Aorta (tissue), 5 donors: ENCODE measurements at regions not wholly inside any gene's neighbourhood (a gene's known extent, or its start where the extent isn't known, plus 50 kb on each side); places are given as distances from the start of the nearest gene placed in this dataset.
"Not testable (repeated sequence)": the region's sequence is repeated elsewhere in the genome, so short reads cannot be mapped to it uniquely, and the experiment has no call there.

Experiments used
- ATAC-seq: fragments of 200-7000 bp; cut with Tn5 transposase; one replicate; pipeline ENCODE4 v1.9.1; 2022; ENCODE audit warnings: moderate library complexity; ENCODE audit not compliant: low FRiP score
- DNase-seq, 2 donors: peaks; one replicate each; pipeline ENCODE4 v3.0.0-alpha.2; 2020
- H3K27ac ChIP-seq, 2 donors: one replicate each; pipeline ENCODE4 v1.5.1; 2013; ENCODE audit warnings: low read length in 2 of 2, mild to moderate bottlenecking in 2 of 2, moderate library complexity in 2 of 2, control low read depth in 1 of 2, inconsistent platforms in 1 of 2, low read depth in 1 of 2
- H3K27me3 ChIP-seq, 2 donors: one replicate each; pipeline ENCODE4 v1.6.1; 2013; ENCODE audit warnings: control low read depth in 1 of 2, low read length in 1 of 2, mild to moderate bottlenecking in 1 of 2, moderate library complexity in 1 of 2; ENCODE audit not compliant: insufficient read depth in 2 of 2, control insufficient read depth in 1 of 2
- H3K36me3 ChIP-seq, 2 donors: one replicate each; pipeline ENCODE4 v1.6.1; 2013; ENCODE audit warnings: control low read depth in 1 of 2, low read length in 1 of 2, mild to moderate bottlenecking in 1 of 2; ENCODE audit not compliant: insufficient read depth in 2 of 2, control insufficient read depth in 1 of 2
- H3K4me1 ChIP-seq, 2 donors: one replicate each; pipeline ENCODE4 v1.6.1; 2013; ENCODE audit warnings: low read length in 2 of 2, control low read depth in 1 of 2, mild to moderate bottlenecking in 1 of 2, moderate library complexity in 1 of 2; ENCODE audit not compliant: insufficient read depth in 2 of 2, control insufficient read depth in 1 of 2
- H3K4me3 ChIP-seq, 2 donors: one replicate each; pipeline ENCODE4 v1.5.1; 2013; ENCODE audit warnings: low read length in 2 of 2, control low read depth in 1 of 2, mild to moderate bottlenecking in 1 of 2
- H3K9me3 ChIP-seq: one replicate; pipeline ENCODE4 v1.6.1; 2013; ENCODE audit warnings: mild to moderate bottlenecking, low read length; ENCODE audit not compliant: control insufficient read depth
- WGBS, 2 donors: extraction: QIAGEN DNeasy Blood & Tissue Kit; methylation state at CpG; one replicate each; pipeline ENCODE4 v1.1.7; 2013; 5-methylcytosine and 5-hydroxymethylcytosine counted together
- intact Hi-C, 2 donors: fragments of 100-400 bp; cut with DNase I; formaldehyde crosslinking; loops; one replicate each; pipeline versions ENCODE4 v1.14.2 to v1.15.0; 2022
- donor health status: healthy with polysubstance abuse.
- donor health status: Bipolar disorder and iron deficiency.
- donor health status: DM: no; HTN: no; CAD: no.
- donor health status: DM: no; HTN: no; CAD: no.
- donor health status: DM: yes; HTN: yes; CAD: no.

GRCh38 chr5:102080288-102080687 is 215.8 kb downstream of the SLCO4C1 start:
- DNase-seq (no peak), ATAC-seq (no peak)
- no peaks in the 10 kb centered on the region for H3K9me3 ChIP-seq
- no peak overlapping the region for H3K4me3 ChIP-seq
- no peaks in the 10 kb centered on the region for H3K4me1 ChIP-seq
- H3K27me3 ChIP-seq = no peaks in the 10 kb centered on the region
- H3K36me3 ChIP-seq = no peaks in the 10 kb centered on the region
- H3K27ac ChIP-seq = no peak overlapping the region
- intact Hi-C loops = no loop called here
- WGBS, 2 donors = 34 to 45% methylated on average over 1 of the region's 1 CpG

DNA sequence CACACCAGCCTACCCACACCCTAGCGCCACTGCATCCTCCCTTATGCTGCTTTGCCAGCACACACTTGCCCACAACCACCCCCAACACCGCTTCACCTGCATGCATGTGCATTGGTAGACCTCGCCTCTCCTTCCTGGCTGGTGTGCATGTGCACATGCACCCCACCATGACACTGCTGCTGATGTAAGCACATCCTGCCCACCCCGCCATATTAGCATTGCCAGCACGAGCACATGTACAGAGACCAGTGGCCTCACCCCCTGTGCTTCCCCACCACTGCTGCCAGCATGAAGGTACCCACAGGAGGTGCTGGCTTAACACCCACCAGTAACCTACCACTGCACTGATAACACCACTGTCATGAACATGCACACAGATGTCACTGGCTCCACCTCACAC is 218.2 kb downstream of the SLCO4C1 start:
- intact Hi-C loops = no loop called here
- 84 to 86% methylated on average over 5 of the region's 5 CpGs for WGBS, 2 donors
- DNase-seq = no peak
- no peaks in the 10 kb centered on the region for H3K9me3 ChIP-seq
- ATAC-seq = no peak
- H3K4me3 ChIP-seq = no peak overlapping the region
- no peaks in the 10 kb centered on the region for H3K4me1 ChIP-seq
- H3K36me3 ChIP-seq = no peaks in the 10 kb centered on the region
- no peaks in the 10 kb centered on the region for H3K27me3 ChIP-seq
- no peak overlapping the region for H3K27ac ChIP-seq

DNA sequence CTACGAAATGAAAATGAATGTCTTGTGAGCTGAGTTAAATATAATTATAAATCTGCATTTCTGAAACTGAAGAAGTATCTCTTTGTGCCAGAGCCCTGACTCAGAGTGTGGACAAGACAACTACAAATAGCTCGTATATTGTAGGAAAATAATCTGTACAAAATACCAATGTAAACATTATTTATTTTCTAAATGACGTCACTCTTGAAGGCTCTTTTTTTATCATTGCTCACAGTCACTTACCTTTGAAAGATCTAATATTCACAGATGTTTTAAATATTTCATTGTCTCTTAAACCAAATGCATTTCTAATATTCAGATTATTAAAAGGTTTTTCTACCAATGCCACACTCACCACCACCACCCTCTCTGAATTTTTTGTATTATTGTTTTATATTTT is 226.1 kb downstream of the SLCO4C1 start:
- 57 to 67% methylated on average over 3 of the region's 3 CpGs for WGBS, 2 donors
- intact Hi-C loops = no loop called here
- no peaks in the 10 kb centered on the region for H3K27me3 ChIP-seq
- H3K36me3 ChIP-seq = no peaks in the 10 kb centered on the region
- peaks cover 1% of the 10 kb centered on the region for H3K9me3 ChIP-seq
- H3K27ac ChIP-seq = no peak overlapping the region
- DNase-seq (no peak), ATAC-seq (no peak)
- no peaks in the 10 kb centered on the region for H3K4me1 ChIP-seq
- no peak overlapping the region for H3K4me3 ChIP-seq

- no peak for ATAC-seq
- no peak for DNase-seq
- no peaks in the 10 kb centered on the region for H3K36me3 ChIP-seq
- intact Hi-C loops = no loop called here
- no peak overlapping the region for H3K4me3 ChIP-seq
- no peaks in the 10 kb centered on the region for H3K27me3 ChIP-seq
- H3K4me1 ChIP-seq = no peaks in the 10 kb centered on the region
- no peak overlapping the region for H3K27ac ChIP-seq
- peaks cover 1% of the 10 kb centered on the region for H3K9me3 ChIP-seq
- WGBS, 2 donors = 55 to 56% methylated on average over 3 of the region's 3 CpGs
Measured at GRCh38 chr5:102068870-102069269, 227.2 kb downstream of the SLCO4C1 start.

DNA sequence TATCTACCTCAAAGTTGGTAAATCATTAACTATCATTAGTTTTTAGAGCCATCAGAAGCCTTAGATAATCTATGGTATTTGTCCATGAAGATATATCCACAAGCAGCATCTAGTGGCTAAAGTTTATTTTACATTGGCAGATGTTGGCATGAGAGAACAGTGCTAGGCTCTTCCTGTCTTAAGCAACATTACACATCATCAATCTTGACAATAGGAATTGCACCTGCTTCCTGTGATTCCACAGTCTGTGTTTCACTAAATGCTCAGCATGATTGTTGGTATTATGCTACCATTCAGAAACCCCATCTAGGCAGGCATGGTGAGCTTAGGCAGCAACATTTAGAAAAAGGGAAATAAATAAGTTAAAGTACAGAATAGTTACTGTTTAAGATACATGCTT is 246.6 kb downstream of the SLCO4C1 start:
- H3K36me3 ChIP-seq = no peaks in the 10 kb centered on the region
- no peak for DNase-seq
- H3K27me3 ChIP-seq = no peaks in the 10 kb centered on the region
- no peak overlapping the region for H3K4me3 ChIP-seq
- no peak overlapping the region for H3K27ac ChIP-seq
- H3K9me3 ChIP-seq = no peaks in the 10 kb centered on the region
- no peak for ATAC-seq
- no peaks in the 10 kb centered on the region for H3K4me1 ChIP-seq
- intact Hi-C loops = no loop called here

DNA sequence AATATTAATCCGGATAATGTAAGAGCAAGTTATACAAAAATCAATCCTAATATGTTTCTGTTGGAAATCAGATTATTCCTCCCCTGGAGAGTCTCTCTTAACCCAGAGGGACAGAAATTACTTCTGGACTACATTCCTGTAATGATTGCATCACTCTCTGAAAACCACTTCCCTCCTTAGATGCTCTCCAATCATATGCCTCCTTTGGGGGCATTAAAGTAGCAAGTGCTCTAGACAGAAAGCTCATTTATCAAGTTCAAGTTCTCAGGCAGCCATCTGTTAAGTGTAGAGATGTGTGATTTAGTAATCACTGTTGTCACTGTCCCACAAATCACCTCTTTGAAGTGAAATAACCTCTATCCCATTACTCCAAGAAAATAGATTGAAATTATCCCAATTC is 247.1 kb downstream of the SLCO4C1 start:
- no peaks in the 10 kb centered on the region for H3K9me3 ChIP-seq
- intact Hi-C loops = no loop called here
- WGBS, 2 donors = 76 to 80% methylated on average over 1 of the region's 1 CpG
- H3K4me3 ChIP-seq = no peak overlapping the region
- no peaks in the 10 kb centered on the region for H3K4me1 ChIP-seq
- no peaks in the 10 kb centered on the region for H3K27me3 ChIP-seq
- H3K36me3 ChIP-seq = no peaks in the 10 kb centered on the region
- DNase-seq (no peak), ATAC-seq (no peak)
- no peak overlapping the region for H3K27ac ChIP-seq

DNA sequence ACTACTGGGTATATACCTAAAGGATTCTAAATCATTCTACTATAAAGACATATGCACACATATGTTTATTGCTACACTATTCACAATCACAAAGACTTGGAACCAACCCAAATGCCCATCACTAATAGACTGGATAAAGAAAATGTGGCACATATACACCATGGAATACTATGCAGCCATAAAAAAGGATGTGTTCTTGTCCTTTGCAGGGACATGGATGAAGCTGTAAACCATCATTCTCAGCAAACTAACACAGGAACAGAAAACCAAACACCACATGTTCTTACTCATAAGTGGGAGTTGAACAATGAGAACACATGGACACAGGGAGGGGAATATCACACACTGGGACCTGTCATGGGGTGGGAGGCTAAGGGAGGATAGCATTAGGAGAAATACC is 249.0 kb downstream of the SLCO4C1 start:
- H3K4me3 ChIP-seq, H3K27ac ChIP-seq, intact Hi-C loops, H3K9me3 ChIP-seq, H3K36me3 ChIP-seq, DNase-seq, H3K4me1 ChIP-seq, ATAC-seq, H3K27me3 ChIP-seq: not testable (repeated sequence)

DNA sequence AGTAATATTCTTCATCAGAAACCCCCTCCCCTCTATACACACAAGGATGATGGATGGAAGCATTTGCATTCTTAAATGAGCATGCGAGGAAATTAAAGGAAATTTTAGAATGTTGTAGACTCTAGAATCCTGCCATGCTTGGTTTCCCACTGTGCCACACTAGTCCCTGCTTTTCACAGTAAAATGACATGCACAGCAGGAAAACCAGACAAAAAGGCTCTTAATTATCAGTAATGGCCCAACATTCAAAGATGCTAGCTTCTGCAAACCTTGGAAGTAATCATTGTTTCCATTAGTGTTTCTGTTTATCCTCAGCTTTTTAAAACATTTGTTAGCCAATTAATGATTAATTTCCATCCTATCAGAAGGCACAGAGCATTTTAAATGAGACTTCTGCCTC is 255.8 kb downstream of the SLCO4C1 start:
- H3K36me3 ChIP-seq = no peaks in the 10 kb centered on the region
- H3K9me3 ChIP-seq = no peaks in the 10 kb centered on the region
- ATAC-seq (no peak), DNase-seq (no peak)
- H3K27ac ChIP-seq = no peak overlapping the region
- no peak overlapping the region for H3K4me3 ChIP-seq
- H3K27me3 ChIP-seq = no peaks in the 10 kb centered on the region
- intact Hi-C loops = no loop called here
- H3K4me1 ChIP-seq = no peaks in the 10 kb centered on the region
- WGBS, 2 donors = 42 to 61% methylated on average over 1 of the region's 1 CpG

- intact Hi-C loops = no loop called here
- Histone ChIP-seq H3K9me3 (no peaks in the 10 kb centered on the region), H3K36me3 (no peaks in the 10 kb centered on the region), H3K27ac (no peak overlapping the region), H3K27me3 (no peaks in the 10 kb centered on the region), H3K4me3 (no peak overlapping the region), H3K4me1 (no peaks in the 10 kb centered on the region)
- DNase-seq = no peak
- no peak for ATAC-seq
Measured at GRCh38 chr5:102036927-102037326, 259.2 kb downstream of the SLCO4C1 start.

DNA sequence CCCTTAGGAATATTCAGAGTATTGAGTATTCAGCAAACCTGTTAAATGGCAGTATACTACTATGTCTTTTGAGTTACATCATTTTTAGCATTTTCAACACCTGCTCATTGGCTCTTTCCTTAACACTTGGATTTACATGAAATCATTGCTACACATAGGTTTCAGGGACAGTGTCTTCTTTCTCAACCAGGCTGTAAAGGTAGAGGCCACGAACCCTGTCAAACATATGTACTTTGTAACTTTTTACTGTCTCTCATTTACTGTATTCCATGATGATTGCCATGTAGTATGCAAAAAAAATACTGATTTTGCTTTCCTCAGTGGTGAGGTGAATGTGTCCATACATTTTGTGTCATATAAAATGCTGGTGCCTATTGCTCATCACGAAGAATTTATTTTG is 264.4 kb downstream of the SLCO4C1 start:
- Histone ChIP-seq H3K27ac (no peak overlapping the region), H3K4me3 (no peak overlapping the region), H3K4me1 (no peaks in the 10 kb centered on the region), H3K27me3 (no peaks in the 10 kb centered on the region), H3K9me3 (no peaks in the 10 kb centered on the region), H3K36me3 (no peaks in the 10 kb centered on the region)
- intact Hi-C loops = no loop called here
- WGBS, 2 donors = 69 to 70% methylated on average over 2 of the region's 2 CpGs
- ATAC-seq = no peak
- DNase-seq = no peak
